C4-2B (cell line): ENCODE measurements at regions not wholly inside any gene's neighbourhood (a gene's known extent, or its start where the extent isn't known, plus 50 kb on each side); places are given as distances from the start of the nearest gene placed in this dataset.

Experiments
- ZFX ChIP-seq: fragments of 450-650 bp; IDR thresholded peaks from 2 replicates; pipeline ENCODE4 v1.6.1; 2017
- TF ChIP-seq, protein P1 (sequence below): fragments of 450-650 bp; conservative IDR thresholded peaks from 2 replicates; pipeline ENCODE4 v1.5.1; 2017; ENCODE audit warnings: mild to moderate bottlenecking

- TF ChIP-seq, protein P1, sequence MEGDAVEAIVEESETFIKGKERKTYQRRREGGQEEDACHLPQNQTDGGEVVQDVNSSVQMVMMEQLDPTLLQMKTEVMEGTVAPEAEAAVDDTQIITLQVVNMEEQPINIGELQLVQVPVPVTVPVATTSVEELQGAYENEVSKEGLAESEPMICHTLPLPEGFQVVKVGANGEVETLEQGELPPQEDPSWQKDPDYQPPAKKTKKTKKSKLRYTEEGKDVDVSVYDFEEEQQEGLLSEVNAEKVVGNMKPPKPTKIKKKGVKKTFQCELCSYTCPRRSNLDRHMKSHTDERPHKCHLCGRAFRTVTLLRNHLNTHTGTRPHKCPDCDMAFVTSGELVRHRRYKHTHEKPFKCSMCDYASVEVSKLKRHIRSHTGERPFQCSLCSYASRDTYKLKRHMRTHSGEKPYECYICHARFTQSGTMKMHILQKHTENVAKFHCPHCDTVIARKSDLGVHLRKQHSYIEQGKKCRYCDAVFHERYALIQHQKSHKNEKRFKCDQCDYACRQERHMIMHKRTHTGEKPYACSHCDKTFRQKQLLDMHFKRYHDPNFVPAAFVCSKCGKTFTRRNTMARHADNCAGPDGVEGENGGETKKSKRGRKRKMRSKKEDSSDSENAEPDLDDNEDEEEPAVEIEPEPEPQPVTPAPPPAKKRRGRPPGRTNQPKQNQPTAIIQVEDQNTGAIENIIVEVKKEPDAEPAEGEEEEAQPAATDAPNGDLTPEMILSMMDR, result no peak
- TF ChIP-seq ZFX, result no peak
These were observed 119.3 kb downstream of the VSIG4 start for GRCh38 chrX:65920620-65921019.
